ENCODE measurements at regions not wholly inside any gene's neighbourhood (a gene's known extent, or its start where the extent isn't known, plus 50 kb on each side); places are given as distances from the start of the nearest gene placed in this dataset.

DNA sequence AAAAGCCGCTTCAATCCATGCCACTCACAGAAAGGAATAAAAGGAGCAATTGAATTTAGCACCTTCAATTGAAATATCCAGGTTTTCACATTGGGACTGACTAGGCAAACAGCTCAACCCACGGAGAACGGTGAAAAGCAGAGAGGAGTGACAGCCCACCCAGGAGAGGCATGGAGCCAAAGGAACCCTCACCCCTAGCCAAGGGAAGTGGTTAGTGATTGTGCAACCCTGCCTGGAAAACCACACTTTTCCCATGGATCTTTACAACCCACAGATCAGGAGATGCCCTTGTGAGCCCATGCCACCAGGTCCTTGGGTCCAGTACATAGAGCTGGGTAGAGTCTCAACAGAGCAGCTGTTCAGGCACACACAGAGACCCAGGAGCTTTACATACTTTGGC, 911.8 kb downstream of the EPHA7 start:
- H3K4me3 ChIP-seq (ENCODE audit: low read depth, low read length), result no peak overlapping the region
- DNase-seq (ENCODE audit: low read depth), result no peak
- TF ChIP-seq, protein P1, sequence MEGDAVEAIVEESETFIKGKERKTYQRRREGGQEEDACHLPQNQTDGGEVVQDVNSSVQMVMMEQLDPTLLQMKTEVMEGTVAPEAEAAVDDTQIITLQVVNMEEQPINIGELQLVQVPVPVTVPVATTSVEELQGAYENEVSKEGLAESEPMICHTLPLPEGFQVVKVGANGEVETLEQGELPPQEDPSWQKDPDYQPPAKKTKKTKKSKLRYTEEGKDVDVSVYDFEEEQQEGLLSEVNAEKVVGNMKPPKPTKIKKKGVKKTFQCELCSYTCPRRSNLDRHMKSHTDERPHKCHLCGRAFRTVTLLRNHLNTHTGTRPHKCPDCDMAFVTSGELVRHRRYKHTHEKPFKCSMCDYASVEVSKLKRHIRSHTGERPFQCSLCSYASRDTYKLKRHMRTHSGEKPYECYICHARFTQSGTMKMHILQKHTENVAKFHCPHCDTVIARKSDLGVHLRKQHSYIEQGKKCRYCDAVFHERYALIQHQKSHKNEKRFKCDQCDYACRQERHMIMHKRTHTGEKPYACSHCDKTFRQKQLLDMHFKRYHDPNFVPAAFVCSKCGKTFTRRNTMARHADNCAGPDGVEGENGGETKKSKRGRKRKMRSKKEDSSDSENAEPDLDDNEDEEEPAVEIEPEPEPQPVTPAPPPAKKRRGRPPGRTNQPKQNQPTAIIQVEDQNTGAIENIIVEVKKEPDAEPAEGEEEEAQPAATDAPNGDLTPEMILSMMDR (IDR thresholded peaks at IDR 0.05; ENCODE audit: low read depth, low read length, missing control alignments), result no peak

GRCh38 chr6:92504509-92504908, 914.9 kb downstream of the EPHA7 start:
- no peak for DNase-seq (ENCODE audit: low read depth)
- H3K4me3 ChIP-seq (ENCODE audit: low read depth, low read length), result no peak overlapping the region
- TF ChIP-seq, protein P1 (IDR thresholded peaks at IDR 0.05; ENCODE audit: low read depth, low read length, missing control alignments), result no peak

- H3K4me3 ChIP-seq (ENCODE audit: low read depth, low read length), result no peak overlapping the region
- TF ChIP-seq, protein P1 (IDR thresholded peaks at IDR 0.05; ENCODE audit: low read depth, low read length, missing control alignments), result no peak
- no peak for DNase-seq (ENCODE audit: low read depth)
These were observed 922.1 kb downstream of the EPHA7 start for GRCh38 chr6:92497281-92497680.

- no peak for DNase-seq (ENCODE audit: low read depth)
- TF ChIP-seq, protein P1 (IDR thresholded peaks at IDR 0.05; ENCODE audit: low read depth, low read length, missing control alignments), result no peak
- no peak overlapping the region for H3K4me3 ChIP-seq (ENCODE audit: low read depth, low read length)
These were observed 922.8 kb downstream of the EPHA7 start for GRCh38 chr6:92496527-92496926.

- H3K4me3 ChIP-seq (ENCODE audit: low read depth, low read length), result no peak overlapping the region
- no peak for DNase-seq (ENCODE audit: low read depth)
- TF ChIP-seq, protein P1 (IDR thresholded peaks at IDR 0.05; ENCODE audit: low read depth, low read length, missing control alignments), result no peak
These were observed 924.1 kb downstream of the EPHA7 start for GRCh38 chr6:92495242-92495641.

GRCh38 chr6:92485487-92485886, 933.9 kb downstream of the EPHA7 start:
- TF ChIP-seq, protein P1 (IDR thresholded peaks at IDR 0.05; ENCODE audit: low read depth, low read length, missing control alignments), result no peak
- DNase-seq (ENCODE audit: low read depth), result no peak
- no peak overlapping the region for H3K4me3 ChIP-seq (ENCODE audit: low read depth, low read length)

- TF ChIP-seq, protein P1 (IDR thresholded peaks at IDR 0.05; ENCODE audit: low read depth, low read length, missing control alignments), result no peak
- no peak for DNase-seq (ENCODE audit: low read depth)
- no peak overlapping the region for H3K4me3 ChIP-seq (ENCODE audit: low read depth, low read length)
These were observed 939.5 kb downstream of the EPHA7 start for GRCh38 chr6:92479831-92480230.
